Astrocyte (in vitro differentiated cells and primary cell): ENCODE measurements at regions not wholly inside any gene's neighbourhood (a gene's known extent, or its start where the extent isn't known, plus 50 kb on each side); places are given as distances from the start of the nearest gene placed in this dataset.

Source experiments
- DNase-seq: peaks from one replicate; pipeline ENCODE4 v3.0.0-alpha.2; 2010; ENCODE audit warnings: low read depth
- FAIRE-seq: peaks from 2 replicates; lab custom pipeline; 2011; peaks lifted over from hg19 to GRCh38; lab: Jason Lieb, UNC
- H2AFZ ChIP-seq: 2 replicates; pipeline ENCODE4 v1.6.0; 2012; ENCODE audit warnings: low read depth, low read length, inconsistent platforms
- H3K27ac ChIP-seq: 2 replicates; pipeline ENCODE4 v1.5.1; 2011; ENCODE audit warnings: low read depth, low read length, inconsistent platforms
- H3K27me3 ChIP-seq: 2 replicates; pipeline ENCODE4 v1.6.0; 2011; ENCODE audit warnings: low read length, inconsistent platforms; ENCODE audit not compliant: insufficient read depth
- H3K36me3 ChIP-seq: 2 replicates; pipeline ENCODE4 v1.5.1; 2011; ENCODE audit warnings: low read length, inconsistent platforms; ENCODE audit not compliant: insufficient read depth
- H3K4me1 ChIP-seq: 2 replicates; pipeline ENCODE4 v1.5.1; 2011; ENCODE audit warnings: low read length, inconsistent platforms; ENCODE audit not compliant: insufficient read depth
- H3K4me2 ChIP-seq: 2 replicates; pipeline ENCODE4 v1.6.0; 2012; ENCODE audit warnings: low read length, inconsistent platforms
- H3K4me3 ChIP-seq: 2 replicates; pipeline ENCODE4 v1.5.1; 2011; ENCODE audit warnings: low read depth, mild to moderate bottlenecking, low read length, inconsistent platforms; ENCODE audit not compliant: insufficient read depth
- H3K79me2 ChIP-seq: 2 replicates; pipeline ENCODE4 v1.6.0; 2012; ENCODE audit warnings: mild to moderate bottlenecking, low read length, inconsistent platforms; ENCODE audit not compliant: insufficient read depth
- H3K9ac ChIP-seq: 2 replicates; pipeline ENCODE4 v1.6.0; 2012; ENCODE audit warnings: mild to moderate bottlenecking, low read length, inconsistent platforms
- H3K9me3 ChIP-seq: 2 replicates; pipeline ENCODE4 v1.5.1; 2012; ENCODE audit warnings: low read depth, mild to moderate bottlenecking, low read length, inconsistent platforms; ENCODE audit not compliant: insufficient read depth
- H4K20me1 ChIP-seq: 2 replicates; pipeline ENCODE4 v1.6.0; 2012; ENCODE audit warnings: low read length, inconsistent platforms; ENCODE audit not compliant: insufficient read depth
- H3K27ac Mint-ChIP-seq: one replicate; pipeline ENCODE4 v1.8.0; 2021; ENCODE audit warnings: mild to moderate bottlenecking, mixed read lengths; ENCODE audit not compliant: unreplicated experiment
- H3K27me3 Mint-ChIP-seq: one replicate; pipeline ENCODE4 v1.8.0; 2021; ENCODE audit warnings: low read depth, mixed read lengths; ENCODE audit not compliant: unreplicated experiment
- H3K36me3 Mint-ChIP-seq: one replicate; pipeline ENCODE4 v1.8.0; 2021; ENCODE audit warnings: low read depth, mixed read lengths; ENCODE audit not compliant: unreplicated experiment
- H3K4me1 Mint-ChIP-seq: one replicate; pipeline ENCODE4 v1.8.0; 2021; ENCODE audit warnings: low read depth, mixed read lengths; ENCODE audit not compliant: unreplicated experiment
- H3K4me3 Mint-ChIP-seq: one replicate; pipeline ENCODE4 v1.8.0; 2021; ENCODE audit warnings: mild to moderate bottlenecking, moderate library complexity, mixed read lengths; ENCODE audit not compliant: unreplicated experiment
- H3K9me3 Mint-ChIP-seq: one replicate; pipeline ENCODE4 v1.8.0; 2021; ENCODE audit warnings: mild to moderate bottlenecking, mixed read lengths; ENCODE audit not compliant: unreplicated experiment
- EZH2 ChIP-seq: IDR thresholded peaks from 2 replicates; pipeline ENCODE4 v1.6.1; 2012; ENCODE audit warnings: mild to moderate bottlenecking, low read length, inconsistent platforms; ENCODE audit not compliant: insufficient read depth
- TF ChIP-seq, protein P1 (sequence below): IDR thresholded peaks from 2 replicates; pipeline ENCODE4 v1.5.1; 2011; ENCODE audit warnings: low read depth, mild to moderate bottlenecking, inconsistent platforms, low read length, moderate library complexity; ENCODE audit not compliant: insufficient read depth

DNA sequence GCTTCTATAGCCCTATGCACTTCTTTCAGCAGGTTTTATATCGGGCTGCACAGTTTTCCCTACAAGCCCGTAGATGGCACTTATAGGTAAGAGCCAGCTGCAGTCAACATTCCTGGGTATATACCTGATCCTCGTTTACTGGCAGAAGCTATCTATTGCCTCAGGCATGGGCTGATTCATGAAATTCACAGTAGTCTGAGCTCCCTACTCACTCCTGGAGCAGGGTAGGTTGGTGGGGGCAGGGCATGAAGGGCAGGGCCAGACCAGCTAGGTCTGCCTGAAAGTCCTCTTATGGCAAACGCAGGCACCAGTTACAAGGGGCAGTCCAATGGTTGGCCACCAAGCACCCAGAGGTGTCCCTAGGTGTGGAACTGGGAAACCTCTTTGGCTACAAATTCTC, 345.8 kb downstream of the RPS29 start:
- DNase-seq (no peak), FAIRE-seq (no peak)
- peaks cover 7% of the 10 kb centered on the region for H3K9me3 Mint-ChIP-seq
- no peak overlapping the region for H3K4me3 Mint-ChIP-seq
- Histone ChIP-seq H3K36me3 (no peaks in the 10 kb centered on the region), H3K79me2 (no peaks in the 10 kb centered on the region), H3K4me1 (no peaks in the 10 kb centered on the region), H3K9ac (no peak overlapping the region), H3K4me2 (no peak overlapping the region), H4K20me1 (no peaks in the 10 kb centered on the region), H3K27ac (no peak overlapping the region), H2AFZ (no peak overlapping the region), H3K4me3 (no peak overlapping the region), H3K27me3 (no peaks in the 10 kb centered on the region), H3K9me3 (peaks cover 9% of the 10 kb centered on the region)
- H3K36me3 Mint-ChIP-seq, result no peaks in the 10 kb centered on the region
- H3K4me1 Mint-ChIP-seq, result no peaks in the 10 kb centered on the region
- H3K27ac Mint-ChIP-seq, result no peak overlapping the region
- TF ChIP-seq EZH2, result no peak
- TF ChIP-seq, protein P1, sequence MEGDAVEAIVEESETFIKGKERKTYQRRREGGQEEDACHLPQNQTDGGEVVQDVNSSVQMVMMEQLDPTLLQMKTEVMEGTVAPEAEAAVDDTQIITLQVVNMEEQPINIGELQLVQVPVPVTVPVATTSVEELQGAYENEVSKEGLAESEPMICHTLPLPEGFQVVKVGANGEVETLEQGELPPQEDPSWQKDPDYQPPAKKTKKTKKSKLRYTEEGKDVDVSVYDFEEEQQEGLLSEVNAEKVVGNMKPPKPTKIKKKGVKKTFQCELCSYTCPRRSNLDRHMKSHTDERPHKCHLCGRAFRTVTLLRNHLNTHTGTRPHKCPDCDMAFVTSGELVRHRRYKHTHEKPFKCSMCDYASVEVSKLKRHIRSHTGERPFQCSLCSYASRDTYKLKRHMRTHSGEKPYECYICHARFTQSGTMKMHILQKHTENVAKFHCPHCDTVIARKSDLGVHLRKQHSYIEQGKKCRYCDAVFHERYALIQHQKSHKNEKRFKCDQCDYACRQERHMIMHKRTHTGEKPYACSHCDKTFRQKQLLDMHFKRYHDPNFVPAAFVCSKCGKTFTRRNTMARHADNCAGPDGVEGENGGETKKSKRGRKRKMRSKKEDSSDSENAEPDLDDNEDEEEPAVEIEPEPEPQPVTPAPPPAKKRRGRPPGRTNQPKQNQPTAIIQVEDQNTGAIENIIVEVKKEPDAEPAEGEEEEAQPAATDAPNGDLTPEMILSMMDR, result no peak
- H3K27me3 Mint-ChIP-seq, result no peaks in the 10 kb centered on the region

DNA sequence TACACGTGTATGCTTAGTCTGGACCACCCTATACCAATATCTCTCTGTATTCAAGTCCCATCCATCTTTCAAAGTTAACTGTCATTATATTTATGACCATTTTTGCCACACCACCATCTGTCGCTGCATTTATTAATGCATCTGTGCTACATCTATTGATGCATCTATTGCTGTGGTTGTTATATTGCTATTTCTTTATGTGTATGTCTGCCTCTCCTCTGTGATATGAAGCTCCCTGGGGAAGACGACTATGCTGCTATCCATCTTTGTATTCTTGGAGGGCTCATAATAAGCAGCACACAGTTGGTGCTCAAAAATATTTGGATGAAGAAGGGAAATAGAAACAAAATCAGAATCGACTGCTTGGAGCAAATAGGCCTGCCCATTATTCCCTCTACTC, 357.6 kb downstream of the RPS29 start:
- no peaks in the 10 kb centered on the region for H3K9me3 Mint-ChIP-seq
- H3K9ac ChIP-seq, result no peak overlapping the region
- no peak overlapping the region for H2AFZ ChIP-seq
- no peaks in the 10 kb centered on the region for H3K27me3 ChIP-seq
- no peaks in the 10 kb centered on the region for H3K9me3 ChIP-seq
- no peaks in the 10 kb centered on the region for H3K4me1 Mint-ChIP-seq
- H3K27ac ChIP-seq, result no peak overlapping the region
- H3K4me3 ChIP-seq, result no peak overlapping the region
- H3K27ac Mint-ChIP-seq, result no peak overlapping the region
- DNase-seq (no peak), FAIRE-seq (no peak)
- H3K4me2 ChIP-seq, result no peak overlapping the region
- H3K4me3 Mint-ChIP-seq, result no peak overlapping the region
- no peaks in the 10 kb centered on the region for H3K27me3 Mint-ChIP-seq
- no peaks in the 10 kb centered on the region for H3K36me3 Mint-ChIP-seq
- no peaks in the 10 kb centered on the region for H3K79me2 ChIP-seq
- H3K4me1 ChIP-seq, result no peaks in the 10 kb centered on the region
- H4K20me1 ChIP-seq, result no peaks in the 10 kb centered on the region
- H3K36me3 ChIP-seq, result no peaks in the 10 kb centered on the region
- TF ChIP-seq, protein P1, result no peak
- no peak for TF ChIP-seq EZH2

- no peaks in the 10 kb centered on the region for H3K36me3 Mint-ChIP-seq
- H3K9me3 ChIP-seq, result no peaks in the 10 kb centered on the region
- no peak for TF ChIP-seq EZH2
- TF ChIP-seq, protein P1, result no peak
- DNase-seq (no peak), FAIRE-seq (no peak)
- H3K4me1 Mint-ChIP-seq, result no peaks in the 10 kb centered on the region
- H3K27ac Mint-ChIP-seq, result no peak overlapping the region
- no peaks in the 10 kb centered on the region for H4K20me1 ChIP-seq
- no peak overlapping the region for H2AFZ ChIP-seq
- no peak overlapping the region for H3K9ac ChIP-seq
- no peak overlapping the region for H3K4me3 Mint-ChIP-seq
- no peaks in the 10 kb centered on the region for H3K4me1 ChIP-seq
- H3K27me3 ChIP-seq, result no peaks in the 10 kb centered on the region
- no peaks in the 10 kb centered on the region for H3K79me2 ChIP-seq
- no peak overlapping the region for H3K4me2 ChIP-seq
- no peaks in the 10 kb centered on the region for H3K36me3 ChIP-seq
- H3K27ac ChIP-seq, result no peak overlapping the region
- no peak overlapping the region for H3K4me3 ChIP-seq
- no peaks in the 10 kb centered on the region for H3K9me3 Mint-ChIP-seq
- H3K27me3 Mint-ChIP-seq, result no peaks in the 10 kb centered on the region
Measured at GRCh38 chr14:49221316-49221715, 364.9 kb downstream of the RPS29 start.
